GM12878 (cell line): ENCODE measurements at regions not wholly inside any gene's neighbourhood (a gene's known extent, or its start where the extent isn't known, plus 50 kb on each side); places are given as distances from the start of the nearest gene placed in this dataset.

ENCODE experiments used
- ATAC-seq: fragments of 200-7000 bp; cut with Tn5 transposase; 3 replicates; pipeline ENCODE4 v1.9.1; 2020; ENCODE audit warnings: mild to moderate bottlenecking, moderate library complexity
- BruUV-seq: library from RNA; stranded (reverse); fragments of 400-500 nt; replicated peaks from 2 replicates; lab custom pipeline; 2021; lab: Mats Ljungman, UMichigan
- CTCF ChIA-PET: fragments of 300-600 bp; sonication (Branson Sonifier 250); formaldehyde crosslinking; extraction: SDS; loops from one replicate; lab custom pipeline; 2021; ENCODE audit warnings: inconsistent platforms; lab: Yijun Ruan, JAX
- POLR2A ChIA-PET: fragments of 350-600 bp; formaldehyde crosslinking; extraction: SDS; loops from one replicate; lab custom pipeline; 2021; ENCODE audit warnings: inconsistent platforms; lab: Charles Lee
- RAD21 ChIA-PET: fragments of 300-600 bp; sonication (Branson Sonifier 250); formaldehyde crosslinking; loops from one replicate; lab custom pipeline; 2023; ENCODE audit warnings: antibody characterized with exemption; ENCODE audit not compliant: unreplicated experiment; lab: Charles Lee
- SMC1A ChIA-PET: fragments of 300-600 bp; sonication (Branson Sonifier 250); formaldehyde crosslinking; loops from one replicate; lab custom pipeline; 2023; ENCODE audit not compliant: unreplicated experiment, uncharacterized antibody; lab: Charles Lee
- DNase-seq: peaks from one replicate; pipeline ENCODE4 v3.0.0-alpha.2; 2011; ENCODE audit warnings: low read depth, low spot score
- FAIRE-seq: peaks from 3 replicates; lab custom pipeline; 2011; peaks lifted over from hg19 to GRCh38; lab: Jason Lieb, UNC
- H2AFZ ChIP-seq: 2 replicates; pipeline ENCODE4 v1.6.0; 2011; ENCODE audit warnings: low read depth, low read length, control low read depth; ENCODE audit not compliant: control insufficient read depth
- H3K27ac ChIP-seq: 2 replicates; pipeline ENCODE4 v1.5.1; 2011; ENCODE audit warnings: control low read depth; ENCODE audit not compliant: control insufficient read depth, insufficient read depth
- H3K27me3 ChIP-seq, 2 experiments: replicated peaks in 1 of 2; 2 replicates each; pipeline versions ENCODE4 v1.6.0 to v1.6.1; 2011; ENCODE audit warnings: low read length in 1 of 2; ENCODE audit not compliant: control insufficient read depth in 2 of 2, insufficient read depth in 2 of 2
- H3K36me3 ChIP-seq, 2 experiments: 2 replicates each; pipeline ENCODE4 v1.5.1; 2011; ENCODE audit warnings: low read length in 1 of 2; ENCODE audit not compliant: control insufficient read depth in 2 of 2, insufficient read depth in 2 of 2
- H3K4me1 ChIP-seq: 2 replicates; pipeline ENCODE4 v1.6.1; 2011; ENCODE audit warnings: mild to moderate bottlenecking, low read length, moderate library complexity, mixed read lengths; ENCODE audit not compliant: control insufficient read depth, insufficient read depth
- H3K4me2 ChIP-seq: 2 replicates; pipeline ENCODE4 v1.6.0; 2011; ENCODE audit warnings: control low read depth; ENCODE audit not compliant: control insufficient read depth, insufficient read depth
- H3K4me3 ChIP-seq: fragments of 200-600 bp; sonication (generic); 2 replicates; pipeline ENCODE4 v1.5.1; 2016
- H3K79me2 ChIP-seq: 2 replicates; pipeline ENCODE4 v1.6.0; 2011; ENCODE audit warnings: low read length; ENCODE audit not compliant: control insufficient read depth, insufficient read depth
- H3K9ac ChIP-seq: 2 replicates; pipeline ENCODE4 v1.8.0; 2011; ENCODE audit warnings: low read length, control low read depth, mixed read lengths; ENCODE audit not compliant: control insufficient read depth, insufficient read depth
- H3K9me3 ChIP-seq: replicated peaks from 3 replicates; pipeline ENCODE4 v1.5.1; 2011; ENCODE audit warnings: mild to moderate bottlenecking, low read length; ENCODE audit not compliant: control insufficient read depth, insufficient read depth
- H4K20me1 ChIP-seq: 2 replicates; pipeline ENCODE4 v1.6.0; 2011; ENCODE audit not compliant: control insufficient read depth, insufficient read depth
- BCL11A ChIP-seq: IDR thresholded peaks from 2 replicates; pipeline ENCODE4 v1.6.1; 2011; ENCODE audit warnings: low read depth, low read length
- CHD4 ChIP-seq: fragments of 200-600 bp; sonication (generic); IDR thresholded peaks from 2 replicates; pipeline ENCODE4 v1.6.1; 2016; ENCODE audit warnings: mild to moderate bottlenecking
- EZH2 ChIP-seq: IDR thresholded peaks from 2 replicates; pipeline ENCODE4 v1.6.1; 2012; ENCODE audit warnings: low read depth, mild to moderate bottlenecking, control low read depth, inconsistent platforms, low read length, borderline replicate concordance; ENCODE audit not compliant: control insufficient read depth
- FOXM1 ChIP-seq: IDR thresholded peaks from 2 replicates; pipeline ENCODE4 v1.6.1; 2012; ENCODE audit warnings: low read depth, mild to moderate bottlenecking, inconsistent platforms, low read length, moderate library complexity
- MXI1 ChIP-seq: fragments of 150-350 bp; IDR thresholded peaks from 2 replicates; pipeline ENCODE4 v1.6.1; 2011; ENCODE audit warnings: low read depth, mild to moderate bottlenecking, inconsistent platforms, low read length, improper control_type of control experiment
- NR2F1 ChIP-seq: fragments of 450-650 bp; conservative IDR thresholded peaks from 2 replicates; pipeline ENCODE4 v1.6.1; 2017; ENCODE audit warnings: mild to moderate bottlenecking
- POLR2A ChIP-seq: IDR thresholded peaks from 2 replicates; pipeline ENCODE4 v1.6.1; 2011; ENCODE audit warnings: low read depth, mild to moderate bottlenecking, low read length
- SMAD1 ChIP-seq: fragments of 450-650 bp; IDR thresholded peaks from 2 replicates; pipeline ENCODE4 v1.6.1; 2018; ENCODE audit warnings: mild to moderate bottlenecking, low read depth; ENCODE audit not compliant: partially characterized antibody
- SMAD5 ChIP-seq: IDR thresholded peaks from 2 replicates; pipeline ENCODE4 v1.6.1; 2016; ENCODE audit warnings: antibody characterized with exemption, low read depth
- SRF ChIP-seq, 2 experiments: IDR thresholded peaks; 2 replicates each; pipeline ENCODE4 v1.6.1; 2011; ENCODE audit warnings: low read depth in 2 of 2, low read length in 2 of 2, mild to moderate bottlenecking in 1 of 2, moderate library complexity in 1 of 2
- TARDBP ChIP-seq: IDR thresholded peaks from 2 replicates; pipeline ENCODE4 v1.6.1; 2016; ENCODE audit warnings: borderline replicate concordance
- ZNF207 ChIP-seq: fragments of 450-650 bp; IDR thresholded peaks from 2 replicates; pipeline ENCODE4 v1.6.1; 2014; ENCODE audit warnings: antibody characterized with exemption, mild to moderate bottlenecking, borderline replicate concordance
- WGBS: methylation state at CpG from one replicate; pipeline ENCODE4 v1.1.6; 2016; ENCODE audit warnings: low lambda C conversion rate; ENCODE audit not compliant: insufficient replicate concordance, insufficient coverage; ENCODE audit errors: missing lambda C conversion rate; 5-methylcytosine and 5-hydroxymethylcytosine counted together
- in situ Hi-C: fragments of 300-500 bp; cut with MboI; formaldehyde crosslinking; loops from 9 replicates; pipeline ENCODE4 v1.14.3; 2018; ENCODE audit warnings: mixed read lengths
- intact Hi-C: fragments of 100-400 bp; cut with micrococcal nuclease; formaldehyde crosslinking; loops from one replicate; pipeline ENCODE4 v1.14.2; 2022; ENCODE audit not compliant: unreplicated experiment
- TF ChIP-seq, protein P1 (sequence below): IDR thresholded peaks from 2 replicates; pipeline ENCODE4 v1.6.1; 2012; ENCODE audit warnings: improper control_type of control experiment, low read depth, low read length; ENCODE audit not compliant: insufficient replicate concordance

DNA sequence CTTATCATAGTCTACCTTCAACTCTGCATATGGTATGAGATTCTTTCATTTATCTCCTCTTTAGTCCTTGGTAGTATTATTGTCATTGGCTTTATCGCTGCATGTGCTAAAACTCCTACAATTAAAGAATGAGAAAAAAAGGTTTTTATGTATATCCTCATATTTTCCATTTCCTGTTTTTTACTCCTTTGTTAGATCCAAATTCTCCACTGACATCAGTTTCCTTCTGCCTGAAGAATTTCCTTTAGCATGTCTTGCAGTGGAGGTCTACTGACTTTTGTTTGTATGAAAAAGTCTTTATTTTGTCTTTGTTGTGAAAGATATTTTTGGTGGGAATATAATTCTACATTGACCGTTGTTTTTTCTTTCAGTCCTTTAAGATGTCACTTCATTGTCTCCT is 81.0 kb upstream of the TNIK start:
- H3K36me3 ChIP-seq, result no peaks in the 10 kb centered on the region
- H3K9ac ChIP-seq, result no peak overlapping the region
- H3K4me3 ChIP-seq, result no peak overlapping the region
- H3K27ac ChIP-seq, result no peak overlapping the region
- 50% methylated on average over 2 of the region's 2 CpGs for WGBS
- in situ Hi-C loops (no loop called here), intact Hi-C loops (no loop called here)
- H3K9me3 ChIP-seq, result no peaks in the 10 kb centered on the region
- TF ChIP-seq NR2F1 (no peak), SRF (IDR thresholded peaks at IDR 0.05; ENCODE audit: low read depth in 2 of 2, low read length in 2 of 2) (no peak)
- H3K4me2 ChIP-seq, result no peak overlapping the region
- no peak overlapping the region for H2AFZ ChIP-seq
- no peak for FAIRE-seq
- no peaks in the 10 kb centered on the region for H3K4me1 ChIP-seq
- ATAC-seq, result no peak
- ChIA-PET POLR2A (no interaction called here), SMC1A (interaction anchor here (0.6 to 1.3 kb wide), 3 partner anchors 15 to 295 kb away, joined by 3 to 4 read pairs (median 3); no protein-coding TSS in a partner anchor), RAD21 (interaction anchor here (1.3 kb wide), 1 partner anchor 8 kb away, joined by 4 read pairs; no protein-coding TSS in a partner anchor), CTCF (interaction anchor here (0.6 to 0.8 kb wide), 2 partner anchors 7 to 1712 kb away, joined by 3 to 4 read pairs; no protein-coding TSS in a partner anchor)
- no TSS peak for BruUV-seq
- no peak for DNase-seq
- no peaks in the 10 kb centered on the region for H3K79me2 ChIP-seq
- no peaks in the 10 kb centered on the region for H4K20me1 ChIP-seq
- no peaks in the 10 kb centered on the region for H3K27me3 ChIP-seq

DNA sequence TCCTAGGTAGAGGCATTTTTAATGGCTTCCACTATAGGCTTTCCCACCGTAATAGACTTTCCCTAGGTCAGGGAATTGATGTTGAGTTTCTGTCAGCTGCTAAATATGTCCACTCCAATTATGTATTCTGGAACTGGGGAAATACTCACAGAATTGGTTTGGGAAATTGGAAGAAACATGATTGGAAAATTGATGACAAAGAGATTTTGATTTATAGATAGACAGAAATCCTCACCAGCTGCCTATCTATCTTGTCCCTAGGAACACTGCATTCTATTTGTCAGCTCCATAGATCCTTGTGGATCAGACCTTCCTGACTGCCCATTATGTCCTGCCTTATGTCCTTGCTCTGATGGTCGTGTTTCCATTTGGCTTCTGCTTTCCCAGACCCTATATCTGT is 75.6 kb upstream of the TNIK start:
- intact Hi-C loops (no loop called here), in situ Hi-C loops (no loop called here)
- Histone ChIP-seq H3K27ac (no peak overlapping the region), H3K4me1 (no peaks in the 10 kb centered on the region), H2AFZ (no peak overlapping the region), H3K9ac (no peak overlapping the region), H4K20me1 (no peaks in the 10 kb centered on the region), H3K79me2 (no peaks in the 10 kb centered on the region), H3K27me3 (no peaks in the 10 kb centered on the region), H3K36me3 (no peaks in the 10 kb centered on the region), H3K4me2 (no peak overlapping the region), H3K4me3 (no peak overlapping the region), H3K9me3 (no peaks in the 10 kb centered on the region)
- RAD21 ChIA-PET, result interaction anchor here (1.0 kb wide), 1 partner anchor 312 kb away, joined by 3 read pairs; no protein-coding TSS in a partner anchor
- POLR2A ChIA-PET, result interaction anchor here (0.6 kb wide), 1 partner anchor 14 kb away, joined by 3 read pairs; no protein-coding TSS in a partner anchor
- CTCF ChIA-PET, result interaction anchor here (1.0 to 1.3 kb wide), 3 partner anchors 12 to 349 kb away, joined by 3 to 8 read pairs (median 3); no protein-coding TSS in a partner anchor
- no TSS peak for BruUV-seq
- SMC1A ChIA-PET, result interaction anchor here (0.9 kb wide), 1 partner anchor 350 kb away, joined by 3 read pairs; no protein-coding TSS in a partner anchor
- DNase-seq, result no peak
- ATAC-seq, result no peak
- no peak for FAIRE-seq
- 3% methylated on average over 2 of the region's 2 CpGs for WGBS
- no peak for TF ChIP-seq TARDBP
- no peak for TF ChIP-seq ZNF207
- TF ChIP-seq CHD4, result no peak
- TF ChIP-seq, protein P1, sequence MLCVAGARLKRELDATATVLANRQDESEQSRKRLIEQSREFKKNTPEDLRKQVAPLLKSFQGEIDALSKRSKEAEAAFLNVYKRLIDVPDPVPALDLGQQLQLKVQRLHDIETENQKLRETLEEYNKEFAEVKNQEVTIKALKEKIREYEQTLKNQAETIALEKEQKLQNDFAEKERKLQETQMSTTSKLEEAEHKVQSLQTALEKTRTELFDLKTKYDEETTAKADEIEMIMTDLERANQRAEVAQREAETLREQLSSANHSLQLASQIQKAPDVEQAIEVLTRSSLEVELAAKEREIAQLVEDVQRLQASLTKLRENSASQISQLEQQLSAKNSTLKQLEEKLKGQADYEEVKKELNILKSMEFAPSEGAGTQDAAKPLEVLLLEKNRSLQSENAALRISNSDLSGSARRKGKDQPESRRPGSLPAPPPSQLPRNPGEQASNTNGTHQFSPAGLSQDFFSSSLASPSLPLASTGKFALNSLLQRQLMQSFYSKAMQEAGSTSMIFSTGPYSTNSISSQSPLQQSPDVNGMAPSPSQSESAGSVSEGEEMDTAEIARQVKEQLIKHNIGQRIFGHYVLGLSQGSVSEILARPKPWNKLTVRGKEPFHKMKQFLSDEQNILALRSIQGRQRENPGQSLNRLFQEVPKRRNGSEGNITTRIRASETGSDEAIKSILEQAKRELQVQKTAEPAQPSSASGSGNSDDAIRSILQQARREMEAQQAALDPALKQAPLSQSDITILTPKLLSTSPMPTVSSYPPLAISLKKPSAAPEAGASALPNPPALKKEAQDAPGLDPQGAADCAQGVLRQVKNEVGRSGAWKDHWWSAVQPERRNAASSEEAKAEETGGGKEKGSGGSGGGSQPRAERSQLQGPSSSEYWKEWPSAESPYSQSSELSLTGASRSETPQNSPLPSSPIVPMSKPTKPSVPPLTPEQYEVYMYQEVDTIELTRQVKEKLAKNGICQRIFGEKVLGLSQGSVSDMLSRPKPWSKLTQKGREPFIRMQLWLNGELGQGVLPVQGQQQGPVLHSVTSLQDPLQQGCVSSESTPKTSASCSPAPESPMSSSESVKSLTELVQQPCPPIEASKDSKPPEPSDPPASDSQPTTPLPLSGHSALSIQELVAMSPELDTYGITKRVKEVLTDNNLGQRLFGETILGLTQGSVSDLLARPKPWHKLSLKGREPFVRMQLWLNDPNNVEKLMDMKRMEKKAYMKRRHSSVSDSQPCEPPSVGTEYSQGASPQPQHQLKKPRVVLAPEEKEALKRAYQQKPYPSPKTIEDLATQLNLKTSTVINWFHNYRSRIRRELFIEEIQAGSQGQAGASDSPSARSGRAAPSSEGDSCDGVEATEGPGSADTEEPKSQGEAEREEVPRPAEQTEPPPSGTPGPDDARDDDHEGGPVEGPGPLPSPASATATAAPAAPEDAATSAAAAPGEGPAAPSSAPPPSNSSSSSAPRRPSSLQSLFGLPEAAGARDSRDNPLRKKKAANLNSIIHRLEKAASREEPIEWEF, result no peak
- no peak for TF ChIP-seq POLR2A
- no peak for TF ChIP-seq SMAD5
- no peak for TF ChIP-seq FOXM1
- TF ChIP-seq BCL11A, result no peak
- no peak for TF ChIP-seq MXI1
- TF ChIP-seq EZH2, result no peak
- no peak for TF ChIP-seq SMAD1
